ENCODE measurements at regions not wholly inside any gene's neighbourhood (a gene's known extent, or its start where the extent isn't known, plus 50 kb on each side); places are given as distances from the start of the nearest gene placed in this dataset.
"Not testable (repeated sequence)": the region's sequence is repeated elsewhere in the genome, so short reads cannot be mapped to it uniquely, and the experiment has no call there.

GRCh38 chr1:170370087-170370486 is 161.9 kb upstream of the GORAB start:
- DNase-seq (ENCODE audit: low read depth in 4 of 4, low spot score in 1 of 4) = no peak

GRCh38 chr1:170375082-170375723 is 156.8 kb upstream of the GORAB start:
- DNase-seq (ENCODE audit: low read depth in 4 of 4, low spot score in 1 of 4) = no peak

- DNase-seq (ENCODE audit: low read depth in 4 of 4, low spot score in 1 of 4) = no peak
Observed at GRCh38 chr1:170376801-170377385, 155.1 kb upstream of the GORAB start.

- DNase-seq (ENCODE audit: low read depth in 4 of 4, low spot score in 1 of 4) = no peak
Observed at GRCh38 chr1:170377440-170377839, 154.5 kb upstream of the GORAB start.

- DNase-seq (ENCODE audit: low read depth in 4 of 4, low spot score in 1 of 4) = no peak
Observed at GRCh38 chr1:170377896-170378634, 153.9 kb upstream of the GORAB start.

GRCh38 chr1:170385750-170386149 is 146.2 kb upstream of the GORAB start:
- no peak for DNase-seq (ENCODE audit: low read depth in 4 of 4, low spot score in 1 of 4)

GRCh38 chr1:170388489-170388888 is 143.5 kb upstream of the GORAB start:
- DNase-seq (ENCODE audit: low read depth in 4 of 4, low spot score in 1 of 4) = no peak

GRCh38 chr1:170395149-170395548 is 136.8 kb upstream of the GORAB start:
- no peak for DNase-seq (ENCODE audit: low read depth in 4 of 4, low spot score in 1 of 4)

GRCh38 chr1:170397061-170397460 is 134.9 kb upstream of the GORAB start:
- DNase-seq (ENCODE audit: low read depth in 4 of 4, low spot score in 1 of 4) = no peak

GRCh38 chr1:170402476-170403311 is 129.3 kb upstream of the GORAB start:
- DNase-seq (ENCODE audit: low read depth in 4 of 4, low spot score in 1 of 4) = no peak

- no peak for DNase-seq (ENCODE audit: low read depth in 4 of 4, low spot score in 1 of 4)
Observed at GRCh38 chr1:170407138-170407537, 124.8 kb upstream of the GORAB start.

GRCh38 chr1:170407581-170407980 is 124.4 kb upstream of the GORAB start:
- DNase-seq (ENCODE audit: low read depth in 4 of 4, low spot score in 1 of 4) = no peak

GRCh38 chr1:170410401-170411166 is 121.4 kb upstream of the GORAB start:
- DNase-seq (ENCODE audit: low read depth in 4 of 4, low spot score in 1 of 4) = no peak

- DNase-seq (ENCODE audit: low read depth in 4 of 4, low spot score in 1 of 4) = no peak
Observed at GRCh38 chr1:170414989-170415709, 116.8 kb upstream of the GORAB start.

- DNase-seq (ENCODE audit: low read depth in 4 of 4, low spot score in 1 of 4) = no peak
Observed at GRCh38 chr1:170415710-170416372, 116.1 kb upstream of the GORAB start.

- DNase-seq (ENCODE audit: low read depth in 4 of 4, low spot score in 1 of 4) = no peak
Observed at GRCh38 chr1:170424346-170424745, 107.6 kb upstream of the GORAB start.

- DNase-seq (ENCODE audit: low read depth in 4 of 4, low spot score in 1 of 4) = no peak
Observed at GRCh38 chr1:170426596-170426995, 105.4 kb upstream of the GORAB start.

GRCh38 chr1:170427002-170427401 is 105.0 kb upstream of the GORAB start:
- not testable (repeated sequence) for DNase-seq (ENCODE audit: low read depth in 4 of 4, low spot score in 1 of 4)

- DNase-seq (ENCODE audit: low read depth in 4 of 4, low spot score in 1 of 4) = no peak
Observed at GRCh38 chr1:170436928-170437327, 95.0 kb upstream of the GORAB start.

GRCh38 chr1:170445096-170445495 is 86.9 kb upstream of the GORAB start:
- no peak for DNase-seq (ENCODE audit: low read depth in 4 of 4, low spot score in 1 of 4)

All from stimulated activated CD4-positive, alpha-beta T cell treated with anti-CD3 and anti-CD28 coated beads, Interleukin-1b, Interleukin-23, amount 100 ng/mL, for 24 hours (primary cell).